ENCODE measurements at regions not wholly inside any gene's neighbourhood (a gene's known extent, or its start where the extent isn't known, plus 50 kb on each side); places are given as distances from the start of the nearest gene placed in this dataset.

- Mint-ChIP-seq H3K4me3 (no peak overlapping the region), H3K9me3 (no peaks in the 10 kb centered on the region), H3K27me3 (no peaks in the 10 kb centered on the region), H3K27ac (no peak overlapping the region), H3K4me1 (ENCODE audit: unreplicated experiment) (peaks cover 19% of the 10 kb centered on the region), H3K36me3 (no peaks in the 10 kb centered on the region)
- no peak for DNase-seq (ENCODE audit: extremely low spot score, unreplicated experiment)
- no peak for TF ChIP-seq CTCF (conservative IDR thresholded peaks at IDR 0.05)
Measured at GRCh38 chr14:34372786-34373185, 89.3 kb downstream of the SPTSSA start.

GRCh38 chr14:34369648-34370030 lies 92.4 kb downstream of the SPTSSA start:
- H3K27ac Mint-ChIP-seq: no peak overlapping the region
- peaks cover 12% of the 10 kb centered on the region for H3K4me1 Mint-ChIP-seq (ENCODE audit: unreplicated experiment)
- DNase-seq (ENCODE audit: extremely low spot score, unreplicated experiment): no peak

GRCh38 chr14:34368971-34369647 lies 92.9 kb downstream of the SPTSSA start:
- TF ChIP-seq CTCF (conservative IDR thresholded peaks at IDR 0.05): no peak
- no peaks in the 10 kb centered on the region for H3K27me3 Mint-ChIP-seq
- no peak overlapping the region for H3K4me3 Mint-ChIP-seq

More at GRCh38 chr14:34369648-34370030, 92.4 kb downstream of the SPTSSA start:
- no peak for TF ChIP-seq CTCF (conservative IDR thresholded peaks at IDR 0.05)
- no peak overlapping the region for H3K4me3 Mint-ChIP-seq
- no peaks in the 10 kb centered on the region for H3K36me3 Mint-ChIP-seq
- H3K27me3 Mint-ChIP-seq: no peaks in the 10 kb centered on the region
- no peaks in the 10 kb centered on the region for H3K9me3 Mint-ChIP-seq

GRCh38 chr14:34368115-34368970 lies 93.7 kb downstream of the SPTSSA start:
- Mint-ChIP-seq H3K27me3 (no peaks in the 10 kb centered on the region), H3K9me3 (no peaks in the 10 kb centered on the region), H3K4me1 (ENCODE audit: unreplicated experiment) (peaks cover 10% of the 10 kb centered on the region), H3K27ac (peak overlapping the region; percentile 84), H3K36me3 (no peaks in the 10 kb centered on the region), H3K4me3 (no peak overlapping the region)
- no peak for TF ChIP-seq CTCF (conservative IDR thresholded peaks at IDR 0.05)
- no peak for DNase-seq (ENCODE audit: extremely low spot score, unreplicated experiment)

More at GRCh38 chr14:34368971-34369647, 92.9 kb downstream of the SPTSSA start:
- Mint-ChIP-seq H3K9me3 (no peaks in the 10 kb centered on the region), H3K27ac (peak overlapping the region; percentile 84), H3K36me3 (no peaks in the 10 kb centered on the region), H3K4me1 (ENCODE audit: unreplicated experiment) (peaks cover 10% of the 10 kb centered on the region)
- DNase-seq (ENCODE audit: extremely low spot score, unreplicated experiment): no peak

- DNase-seq (ENCODE audit: extremely low spot score, unreplicated experiment): no peak
- peaks cover 17% of the 10 kb centered on the region for H3K4me1 Mint-ChIP-seq (ENCODE audit: unreplicated experiment)
- H3K27me3 Mint-ChIP-seq: no peaks in the 10 kb centered on the region
- TF ChIP-seq CTCF (conservative IDR thresholded peaks at IDR 0.05): peak; percentile 49
- H3K9me3 Mint-ChIP-seq: no peaks in the 10 kb centered on the region
- H3K36me3 Mint-ChIP-seq: no peaks in the 10 kb centered on the region
- no peak overlapping the region for H3K27ac Mint-ChIP-seq
- H3K4me3 Mint-ChIP-seq: no peak overlapping the region
Measured at GRCh38 chr14:34365309-34365915, 96.6 kb downstream of the SPTSSA start.
